Thyroid gland (tissue), 4 donors: ENCODE measurements at regions not wholly inside any gene's neighbourhood (a gene's known extent, or its start where the extent isn't known, plus 50 kb on each side); places are given as distances from the start of the nearest gene placed in this dataset.

Source experiments
- DNase-seq, 2 donors: peaks; one replicate each; pipeline ENCODE4 v3.0.0-alpha.2; 2019
- H3K27ac ChIP-seq, 3 donors: fragments of 200-600 bp; sonication (generic); 1 replicate in 2 of 3; 2 replicates in 1 of 3; pipeline ENCODE4 v1.5.1; 2016 to 2019; ENCODE audit warnings: mild to moderate bottlenecking in 1 of 3, moderate library complexity in 1 of 3
- H3K27me3 ChIP-seq: fragments of 200-600 bp; sonication (generic); one replicate; pipeline ENCODE4 v1.5.1; 2019
- H3K36me3 ChIP-seq, 2 donors: fragments of 200-600 bp; sonication (generic); one replicate each; pipeline ENCODE4 v1.5.1; 2016 to 2019
- H3K4me1 ChIP-seq, 2 donors: fragments of 200-600 bp; sonication (generic); one replicate each; pipeline ENCODE4 v1.5.1; 2017 to 2019
- H3K4me3 ChIP-seq, 3 donors: fragments of 200-600 bp; sonication (generic); replicated peaks in 1 of 3; 1 replicate in 2 of 3; 2 replicates in 1 of 3; pipeline ENCODE4 v1.5.1; 2016; ENCODE audit warnings: mild to moderate bottlenecking in 1 of 3
- H3K9me3 ChIP-seq: fragments of 200-600 bp; sonication (generic); one replicate; pipeline ENCODE4 v1.5.1; 2017
- CTCF ChIP-seq, 6 experiments: fragments of 200-600 bp in 3 of 6; fragments of 450-650 bp in 3 of 6; sonication (generic) in 3 of 6; IDR thresholded peaks; one replicate each; pipeline ENCODE4 v1.5.1; 2016 to 2019; ENCODE audit warnings: antibody characterized with exemption in 6 of 6, mild to moderate bottlenecking in 2 of 6, inconsistent platforms in 1 of 6, moderate library complexity in 1 of 6
- POLR2A ChIP-seq, 2 donors: fragments of 450-650 bp; IDR thresholded peaks; one replicate each; pipeline ENCODE4 v1.6.1; 2017; ENCODE audit warnings: antibody characterized with exemption in 2 of 2, mild to moderate bottlenecking in 2 of 2, moderate library complexity in 1 of 2
- WGBS, 2 donors: methylation state at CpG; one replicate each; pipeline ENCODE4 v1.1.5; 2017; 5-methylcytosine and 5-hydroxymethylcytosine counted together
- intact Hi-C: fragments of 100-400 bp; cut with DNase I; formaldehyde crosslinking; loops from one replicate; pipeline ENCODE4 v1.15.1; 2023

DNA sequence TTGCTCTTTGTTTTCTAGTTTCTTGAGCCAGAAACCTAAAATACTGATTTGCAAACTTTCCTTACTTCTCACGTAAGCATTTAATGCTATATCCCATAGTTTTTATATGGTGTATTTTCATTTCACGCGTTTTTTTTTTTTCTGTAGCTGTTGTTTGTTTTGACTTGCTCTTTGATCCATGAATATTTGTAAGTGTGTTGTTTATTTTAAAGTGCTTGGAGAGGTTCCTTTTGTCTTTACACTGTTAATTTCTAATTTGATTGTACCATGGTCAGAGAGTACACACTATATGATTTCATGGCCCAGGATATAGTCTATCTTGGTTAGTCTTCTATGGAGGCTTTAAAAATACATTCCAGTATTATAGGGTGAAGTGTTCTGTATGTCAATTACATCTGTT, 84.8 kb upstream of the RNF217 start:
- no peaks in the 10 kb centered on the region for H3K36me3 ChIP-seq
- H3K4me3 ChIP-seq: no peak overlapping the region
- no peak overlapping the region for H3K27ac ChIP-seq
- TF ChIP-seq CTCF (IDR thresholded peaks at IDR 0.05): no peak
- TF ChIP-seq POLR2A (IDR thresholded peaks at IDR 0.05): no peak
- no peak for DNase-seq
- WGBS, 2 donors: 58% methylated on average over 3 of the region's 3 CpGs
- H3K4me1 ChIP-seq: peaks cover 5 to 6% of the 10 kb centered on the region in 2 donors
- H3K9me3 ChIP-seq: no peaks in the 10 kb centered on the region
- intact Hi-C loops: no loop called here
- H3K27me3 ChIP-seq: no peaks in the 10 kb centered on the region

DNA sequence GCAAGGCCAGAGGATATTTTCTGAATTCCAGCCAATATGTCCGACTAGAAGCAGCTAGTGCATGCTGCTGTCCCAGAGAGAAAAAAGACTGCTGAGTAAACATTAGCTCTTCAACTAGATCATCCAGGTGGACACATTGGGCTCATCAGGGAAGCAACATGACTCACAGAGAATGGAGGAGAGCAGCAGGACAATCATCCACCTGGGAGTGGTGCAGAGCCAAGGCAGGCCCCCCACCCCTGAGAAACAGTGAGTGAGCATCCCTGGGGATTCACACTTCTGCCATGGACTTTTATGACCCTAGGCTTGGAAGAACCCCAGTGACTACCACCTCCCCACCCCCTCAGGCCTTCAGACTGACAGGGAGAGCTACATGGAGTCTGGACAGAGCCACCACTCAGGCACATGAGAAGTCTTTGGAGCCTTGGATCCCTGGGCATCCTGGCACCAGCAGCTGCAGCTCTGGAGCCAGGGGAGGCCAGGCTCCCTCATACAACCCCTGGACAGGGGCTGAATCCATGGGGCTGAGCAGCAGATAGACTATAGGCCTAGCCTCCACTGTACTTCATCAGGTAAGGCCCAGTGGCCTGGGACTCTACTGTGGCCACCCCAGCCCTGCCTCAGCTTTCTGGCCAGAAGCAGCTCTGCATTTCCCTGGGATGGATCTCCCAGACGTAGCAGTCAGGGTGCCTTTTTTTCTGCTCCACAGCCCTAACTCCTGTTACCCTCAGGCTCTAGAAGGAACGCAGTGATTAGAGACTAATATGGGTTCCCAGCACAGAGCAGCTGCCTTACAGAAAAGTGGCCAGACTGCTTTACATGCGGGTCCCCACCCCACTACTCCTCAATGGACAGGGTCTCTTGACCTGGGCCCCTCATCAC, 82.9 kb upstream of the RNF217 start:
- H3K4me3 ChIP-seq: no peak overlapping the region
- H3K27me3 ChIP-seq: no peaks in the 10 kb centered on the region
- no peaks in the 10 kb centered on the region for H3K36me3 ChIP-seq
- H3K9me3 ChIP-seq: no peaks in the 10 kb centered on the region
- peaks cover 9 to 14% of the 10 kb centered on the region in 2 donors for H3K4me1 ChIP-seq
- TF ChIP-seq CTCF (IDR thresholded peaks at IDR 0.05) (no peak), POLR2A (IDR thresholded peaks at IDR 0.05) (no peak)
- DNase-seq: no peak
- 72 to 87% methylated on average over 4 of the region's 4 CpGs for whole genome bisulfite sequencing, 2 donors
- no peak overlapping the region for H3K27ac ChIP-seq
- intact Hi-C loops: no loop called here

GRCh38 chr6:124879992-124880355, 82.3 kb upstream of the RNF217 start:
- intact Hi-C loops: no loop called here
- no peak for TF ChIP-seq POLR2A (IDR thresholded peaks at IDR 0.05)
- no peak overlapping the region for H3K27ac ChIP-seq
- 100% methylated on average over 2 of the region's 2 CpGs for WGBS, 2 donors
- H3K36me3 ChIP-seq: no peaks in the 10 kb centered on the region
- no peak overlapping the region for H3K4me3 ChIP-seq
- H3K9me3 ChIP-seq: no peaks in the 10 kb centered on the region
- no peak for DNase-seq
- no peaks in the 10 kb centered on the region for H3K27me3 ChIP-seq
- peaks cover 9 to 14% of the 10 kb centered on the region in 2 donors for H3K4me1 ChIP-seq

DNA sequence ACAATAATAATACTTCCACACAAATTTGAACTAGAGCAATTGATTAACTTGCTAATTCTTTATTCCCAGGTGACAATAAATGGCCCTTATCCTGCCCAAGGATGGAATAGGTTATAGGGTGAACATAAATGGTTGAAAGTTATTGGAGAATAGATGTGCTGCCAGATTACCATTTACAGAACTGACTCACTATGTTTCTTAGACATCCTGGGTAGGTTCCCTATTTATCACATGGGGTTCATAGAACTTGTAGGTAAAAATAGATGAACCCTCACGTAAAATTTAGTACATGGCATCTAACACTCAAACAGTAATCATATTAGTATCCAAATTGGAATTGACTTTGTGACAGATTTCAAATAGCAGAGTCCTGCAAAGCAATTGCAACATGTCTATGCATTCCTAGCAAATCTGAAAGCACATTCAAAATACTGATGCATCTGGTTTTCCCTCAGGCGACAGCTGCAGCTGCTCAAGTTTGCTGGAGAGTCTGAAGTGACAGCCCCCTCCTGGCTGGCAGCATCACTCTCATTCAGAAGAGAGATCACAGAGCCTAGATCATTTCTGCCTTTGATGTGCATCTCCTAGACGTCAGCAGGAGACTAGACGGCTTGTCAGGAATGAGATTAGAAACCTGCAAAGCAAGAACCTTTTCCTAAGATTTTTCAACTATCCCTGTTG, 80.2 kb upstream of the RNF217 start:
- no peaks in the 10 kb centered on the region for H3K36me3 ChIP-seq
- intact Hi-C loops: no loop called here
- 63 to 67% methylated on average over 4 of the region's 4 CpGs for WGBS, 2 donors
- H3K9me3 ChIP-seq: no peaks in the 10 kb centered on the region
- peaks cover 9 to 14% of the 10 kb centered on the region in 2 donors for H3K4me1 ChIP-seq
- H3K4me3 ChIP-seq: no peak overlapping the region
- no peak for DNase-seq
- H3K27me3 ChIP-seq: no peaks in the 10 kb centered on the region
- peak overlapping the region in 1 of 3 donors; percentile 28 for H3K27ac ChIP-seq
- TF ChIP-seq CTCF (IDR thresholded peaks at IDR 0.05): no peak
- no peak for TF ChIP-seq POLR2A (IDR thresholded peaks at IDR 0.05)

DNA sequence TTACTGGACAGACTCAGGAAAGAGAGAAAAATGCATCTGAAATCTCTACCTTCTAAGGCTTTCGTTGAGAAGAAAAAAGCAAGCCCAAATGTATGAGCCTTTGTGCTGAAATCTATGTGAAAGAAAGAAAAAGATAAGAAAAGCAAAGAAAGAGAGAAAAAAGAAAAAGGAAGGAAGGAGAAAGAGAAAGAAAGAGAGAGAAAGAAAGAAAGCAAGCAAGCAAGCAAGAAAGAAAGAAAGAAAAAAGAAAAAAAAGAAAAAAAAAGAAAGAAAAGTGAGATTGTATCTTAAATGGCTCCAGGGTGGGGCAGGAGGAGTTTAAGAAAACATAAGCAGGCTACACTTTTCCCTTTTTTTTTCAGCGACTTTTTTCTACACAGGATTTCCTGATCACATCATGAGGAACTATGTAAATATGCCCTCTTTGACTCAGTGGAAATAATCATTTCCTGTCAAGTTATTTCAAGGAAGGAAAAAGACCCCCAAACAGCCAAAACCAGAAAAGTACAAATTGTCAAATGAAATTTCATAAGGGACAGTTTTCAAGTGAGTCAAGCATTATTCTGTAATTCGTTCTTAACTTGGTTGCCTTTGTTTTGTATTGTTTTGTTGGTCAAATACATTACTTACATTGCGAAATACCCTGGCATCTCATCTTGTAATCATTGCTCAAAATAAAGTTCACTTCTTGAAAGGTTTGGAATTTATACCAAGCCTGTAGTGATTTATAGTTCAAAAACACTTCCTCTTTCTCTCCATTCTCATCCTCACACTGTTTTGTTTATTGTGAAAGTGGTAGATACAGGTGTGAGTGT, 79.5 kb upstream of the RNF217 start:
- DNase-seq: no peak
- intact Hi-C loops: no loop called here
- TF ChIP-seq CTCF (IDR thresholded peaks at IDR 0.05) (no peak), POLR2A (IDR thresholded peaks at IDR 0.05) (no peak)
- 37 to 38% methylated on average over 4 of the region's 4 CpGs for WGBS, 2 donors
- no peaks in the 10 kb centered on the region for H3K27me3 ChIP-seq
- H3K27ac ChIP-seq: peak overlapping the region in 1 of 3 donors; percentile 28
- H3K4me1 ChIP-seq: peaks cover 9 to 14% of the 10 kb centered on the region in 2 donors
- H3K4me3 ChIP-seq: no peak overlapping the region
- H3K9me3 ChIP-seq: no peaks in the 10 kb centered on the region
- H3K36me3 ChIP-seq: no peaks in the 10 kb centered on the region
